GM13976 (cell line): ENCODE measurements at regions not wholly inside any gene's neighbourhood (a gene's known extent, or its start where the extent isn't known, plus 50 kb on each side); places are given as distances from the start of the nearest gene placed in this dataset.

Source experiments
- DNase-seq: peaks from one replicate; pipeline ENCODE4 v3.0.0; 2012; ENCODE audit warnings: low spot score
- in situ Hi-C: fragments of 300-500 bp; cut with MboI; formaldehyde crosslinking; loops from one replicate; pipeline ENCODE4 v1.12.0; 2022; ENCODE audit warnings: low sequenced_read_pairs, mixed read lengths, inconsistent platforms; ENCODE audit not compliant: unreplicated experiment
- TF ChIP-seq, protein P1 (sequence below): IDR thresholded peaks from 2 replicates; pipeline ENCODE4 v1.5.1; 2012; ENCODE audit warnings: borderline replicate concordance, mild to moderate bottlenecking; ENCODE audit not compliant: insufficient read depth; ENCODE audit errors: extremely low read depth, missing control alignments, control extremely low read depth

DNA sequence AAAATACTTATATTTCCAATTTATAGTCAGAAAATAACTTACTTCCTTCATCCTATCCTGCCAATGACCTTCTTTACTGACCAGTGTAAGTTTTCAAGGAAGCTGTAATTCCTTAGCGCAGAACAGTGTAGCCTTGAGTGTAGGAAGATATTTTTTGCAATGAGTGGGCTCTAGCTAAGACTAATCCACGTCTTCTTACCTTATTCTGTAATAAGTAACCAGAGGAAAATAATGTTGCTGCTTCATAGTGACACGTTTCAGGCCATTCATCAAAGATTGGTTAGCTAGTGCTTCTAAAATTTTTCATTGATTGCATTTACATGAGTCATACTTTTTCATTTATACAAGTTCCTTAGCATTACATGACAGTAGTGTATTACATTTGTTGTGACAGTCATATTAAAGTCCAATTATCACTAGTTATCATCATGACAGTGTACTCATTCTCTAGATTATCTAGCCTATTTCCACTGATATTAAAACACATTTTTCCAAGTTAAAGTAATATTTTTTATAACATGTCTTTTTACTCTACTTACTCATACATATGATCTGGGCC lies 403.8 kb upstream of the EPHA3 start:
- in situ Hi-C loops, result no loop called here
- no peak for DNase-seq
- TF ChIP-seq, protein P1, sequence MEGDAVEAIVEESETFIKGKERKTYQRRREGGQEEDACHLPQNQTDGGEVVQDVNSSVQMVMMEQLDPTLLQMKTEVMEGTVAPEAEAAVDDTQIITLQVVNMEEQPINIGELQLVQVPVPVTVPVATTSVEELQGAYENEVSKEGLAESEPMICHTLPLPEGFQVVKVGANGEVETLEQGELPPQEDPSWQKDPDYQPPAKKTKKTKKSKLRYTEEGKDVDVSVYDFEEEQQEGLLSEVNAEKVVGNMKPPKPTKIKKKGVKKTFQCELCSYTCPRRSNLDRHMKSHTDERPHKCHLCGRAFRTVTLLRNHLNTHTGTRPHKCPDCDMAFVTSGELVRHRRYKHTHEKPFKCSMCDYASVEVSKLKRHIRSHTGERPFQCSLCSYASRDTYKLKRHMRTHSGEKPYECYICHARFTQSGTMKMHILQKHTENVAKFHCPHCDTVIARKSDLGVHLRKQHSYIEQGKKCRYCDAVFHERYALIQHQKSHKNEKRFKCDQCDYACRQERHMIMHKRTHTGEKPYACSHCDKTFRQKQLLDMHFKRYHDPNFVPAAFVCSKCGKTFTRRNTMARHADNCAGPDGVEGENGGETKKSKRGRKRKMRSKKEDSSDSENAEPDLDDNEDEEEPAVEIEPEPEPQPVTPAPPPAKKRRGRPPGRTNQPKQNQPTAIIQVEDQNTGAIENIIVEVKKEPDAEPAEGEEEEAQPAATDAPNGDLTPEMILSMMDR, result no peak

DNA sequence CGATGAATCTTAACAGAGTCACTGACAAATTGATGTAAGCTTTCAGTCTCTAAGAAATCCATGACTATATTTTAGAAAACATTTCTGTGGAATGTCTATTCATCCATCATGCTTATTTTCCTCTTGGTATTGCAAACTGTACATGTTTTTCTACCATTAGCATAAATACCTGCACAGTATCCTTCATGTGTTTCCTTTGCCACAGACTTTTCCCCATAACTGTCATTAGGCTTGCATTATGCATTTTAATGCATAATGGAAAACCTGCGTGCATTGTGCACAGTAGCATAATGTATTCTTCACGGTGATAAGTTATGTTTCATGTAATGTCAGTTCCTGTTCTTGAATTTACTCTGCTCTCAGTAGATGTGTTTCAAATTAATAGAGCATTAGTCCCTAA lies 403.1 kb upstream of the EPHA3 start:
- DNase-seq, result no peak
- TF ChIP-seq, protein P1, result no peak
- in situ Hi-C loops, result no loop called here

DNA sequence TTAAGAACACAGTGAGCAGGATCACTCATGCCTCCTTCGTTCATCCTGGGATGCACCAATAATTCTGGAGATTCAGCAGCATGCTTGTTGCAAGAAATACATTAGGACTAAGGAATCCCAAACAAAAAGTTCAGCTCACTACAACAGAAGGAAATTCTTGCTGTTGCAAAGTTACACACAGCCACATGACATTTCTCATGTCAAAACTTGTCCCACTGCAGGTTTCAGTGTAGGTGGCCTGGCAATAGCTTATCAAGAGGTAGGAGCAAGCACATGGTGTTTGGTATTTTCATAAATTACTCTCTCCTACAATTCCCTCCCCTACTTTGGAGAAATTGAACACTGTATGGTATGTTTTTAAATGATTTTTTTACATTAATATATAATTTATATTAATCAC lies 399.6 kb upstream of the EPHA3 start:
- TF ChIP-seq, protein P1, result no peak
- no peak for DNase-seq
- in situ Hi-C loops, result no loop called here

DNA sequence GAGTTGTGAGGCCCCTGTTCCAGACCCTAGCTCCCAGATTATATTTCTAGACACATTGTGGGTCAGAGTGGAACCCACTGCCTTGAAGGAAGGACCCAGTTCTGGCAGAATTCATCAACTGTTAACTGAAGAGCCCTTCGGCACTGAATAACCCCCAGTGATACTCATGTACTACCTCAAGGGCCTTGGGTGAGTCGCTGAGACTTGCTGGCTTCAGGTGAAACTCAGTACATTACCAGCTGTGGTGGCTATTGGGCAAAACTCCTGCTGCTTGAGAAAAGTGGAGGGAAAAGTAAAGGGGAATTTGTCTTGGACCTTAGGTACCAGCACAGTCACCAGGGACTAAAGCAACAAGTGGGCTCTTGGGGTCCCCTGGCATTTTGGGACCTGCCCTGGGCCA lies 394.9 kb upstream of the EPHA3 start:
- DNase-seq, result no peak
- in situ Hi-C loops, result no loop called here
- TF ChIP-seq, protein P1, result no peak

DNA sequence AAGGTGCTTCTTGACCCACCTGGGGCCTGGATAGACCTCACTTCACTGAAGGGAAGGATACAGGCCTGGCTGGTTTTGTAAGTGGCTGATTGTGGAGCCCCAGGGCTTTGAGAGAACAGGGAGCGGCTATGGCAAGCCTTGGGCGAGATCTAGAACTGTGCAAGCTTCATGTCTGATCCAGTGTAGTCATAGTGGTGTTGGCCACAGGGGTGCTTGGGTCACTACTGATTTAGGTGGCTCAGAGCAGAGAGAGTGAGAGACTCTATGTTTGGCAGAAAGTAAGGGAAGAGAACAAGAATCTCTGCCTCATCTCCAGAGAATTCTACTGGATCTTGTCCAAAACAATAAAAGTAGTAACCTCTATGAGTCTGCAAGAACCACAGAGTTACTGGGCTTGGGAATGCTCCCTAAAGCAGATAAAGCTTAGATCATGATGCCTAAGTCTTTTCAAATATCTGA lies 394.2 kb upstream of the EPHA3 start:
- no peak for DNase-seq

DNA sequence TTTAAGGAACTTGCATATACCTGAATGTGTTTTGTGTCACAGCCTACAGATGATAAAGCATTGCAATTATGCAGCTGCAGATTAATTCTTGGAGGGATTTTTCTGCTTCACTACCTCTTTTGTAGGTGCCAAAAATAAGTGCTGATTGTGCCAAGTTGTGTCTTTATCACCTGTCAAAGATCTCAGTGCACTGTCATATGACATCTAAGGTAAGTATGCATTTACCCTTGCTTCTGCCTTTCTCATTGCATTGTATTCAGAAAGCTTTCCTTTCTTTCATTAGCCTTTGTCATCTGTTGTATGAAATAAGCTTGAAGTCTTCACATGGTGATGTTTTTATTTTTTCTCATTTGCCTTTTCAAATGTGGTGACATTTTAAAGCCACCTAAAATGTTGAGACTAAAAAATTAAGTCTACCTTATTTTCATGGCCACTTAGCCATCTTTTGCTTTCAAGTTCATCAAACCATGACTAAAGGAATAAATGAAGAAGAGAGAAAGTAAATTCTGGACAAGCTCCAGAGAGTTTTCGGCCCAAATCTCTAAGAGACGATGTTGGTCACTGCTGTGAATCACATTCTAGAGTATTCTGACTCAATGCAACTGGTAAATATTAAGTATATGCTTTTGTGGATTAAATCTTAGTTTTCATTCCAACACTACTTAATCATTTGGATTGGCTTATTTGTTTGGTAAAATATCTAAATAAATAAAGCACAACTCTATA lies 381.8 kb upstream of the EPHA3 start:
- in situ Hi-C loops, result no loop called here
- TF ChIP-seq, protein P1, result no peak
- DNase-seq, result no peak

More for the DNA sequence above, 394.2 kb upstream of the EPHA3 start:
- TF ChIP-seq, protein P1, result no peak
- in situ Hi-C loops, result no loop called here
